HepG2 (cell line): ENCODE measurements at regions not wholly inside any gene's neighbourhood (a gene's known extent, or its start where the extent isn't known, plus 50 kb on each side); places are given as distances from the start of the nearest gene placed in this dataset.

ENCODE experiments used
- ATAC-seq: fragments of 200-7000 bp; cut with Tn5 transposase; 3 replicates; pipeline ENCODE4 v1.9.1; 2020; ENCODE audit warnings: mild to moderate bottlenecking, moderate library complexity
- BruUV-seq: library from RNA; stranded (reverse); fragments of 400-500 nt; replicated peaks from 2 replicates; lab custom pipeline; 2021; lab: Mats Ljungman, UMichigan
- CTCF ChIA-PET: fragments of 300-600 bp; formaldehyde crosslinking; extraction: SDS; loops from one replicate; lab custom pipeline; 2021; ENCODE audit warnings: low total read pairs, inconsistent platforms, low intra/inter-chr PET ratio; lab: Yijun Ruan, JAX
- POLR2A ChIA-PET: fragments of 350-600 bp; sonication (Branson Sonifier 250); formaldehyde crosslinking; loops from one replicate; lab custom pipeline; 2020; ENCODE audit warnings: antibody characterized with exemption, inconsistent platforms; lab: Yijun Ruan, JAX
- DNase-seq: peaks from one replicate; pipeline ENCODE4 v3.0.0-alpha.2; 2015; ENCODE audit warnings: low spot score
- FAIRE-seq: peaks from 3 replicates; lab custom pipeline; 2011; peaks lifted over from hg19 to GRCh38; lab: Jason Lieb, UNC
- H2AFZ ChIP-seq: one replicate; pipeline ENCODE4 v1.6.1; 2011; ENCODE audit warnings: low read length, inconsistent platforms
- H3K27ac ChIP-seq: fragments of 300-600 bp; 3 replicates; pipeline ENCODE4 v1.8.0; 2011; ENCODE audit warnings: mixed run types, mild to moderate bottlenecking, mixed read lengths, low read length, inconsistent platforms; ENCODE audit not compliant: insufficient read depth; ENCODE audit errors: extremely low read length
- H3K27me3 ChIP-seq, 2 experiments: fragments of 200-600 bp in 1 of 2; 2 replicates in 1 of 2; 3 replicates in 1 of 2; pipeline versions ENCODE4 v1.6.0 to v1.8.0; 2011; ENCODE audit warnings: low read length in 2 of 2, mild to moderate bottlenecking in 2 of 2, moderate library complexity in 2 of 2, inconsistent platforms in 1 of 2; ENCODE audit not compliant: insufficient read depth in 2 of 2, control insufficient read depth in 1 of 2
- H3K36me3 ChIP-seq, 2 experiments: fragments of 200-600 bp in 1 of 2; replicated peaks in 1 of 2; 2 replicates in 1 of 2; 3 replicates in 1 of 2; pipeline versions ENCODE4 v1.5.1 to v1.8.0; 2011; ENCODE audit warnings: low read length in 2 of 2, inconsistent platforms in 1 of 2; ENCODE audit not compliant: insufficient read depth in 2 of 2, control insufficient read depth in 1 of 2
- H3K4me1 ChIP-seq: 2 replicates; pipeline ENCODE4 v1.5.1; 2012; ENCODE audit warnings: low read length, inconsistent platforms; ENCODE audit not compliant: insufficient read depth
- H3K4me2 ChIP-seq: 2 replicates; pipeline ENCODE4 v1.6.0; 2011; ENCODE audit warnings: low read depth, low read length, inconsistent platforms
- H3K4me3 ChIP-seq, 3 experiments: fragments of 200-600 bp in 1 of 3; sonication (generic), shearing (Covaris generic) in 1 of 3; replicated peaks in 1 of 3; 2 replicates each; pipeline ENCODE4 v1.5.1; 2011 to 2016; ENCODE audit warnings: low read length in 3 of 3, inconsistent platforms in 2 of 3, low read depth in 2 of 3, mild to moderate bottlenecking in 2 of 3, control low read depth in 1 of 3, mixed read lengths in 1 of 3; ENCODE audit not compliant: insufficient read depth in 1 of 3
- H3K79me2 ChIP-seq: one replicate; pipeline ENCODE4 v1.6.1; 2011; ENCODE audit warnings: low read length, inconsistent platforms; ENCODE audit not compliant: insufficient read depth
- H3K9ac ChIP-seq: 2 replicates; pipeline ENCODE4 v1.6.0; 2011; ENCODE audit warnings: mild to moderate bottlenecking, low read depth, low read length, inconsistent platforms; ENCODE audit not compliant: insufficient read depth
- H3K9me3 ChIP-seq: 2 replicates; pipeline ENCODE4 v1.5.1; 2012; ENCODE audit warnings: mild to moderate bottlenecking, low read length
- H4K20me1 ChIP-seq: 2 replicates; pipeline ENCODE4 v1.6.0; 2011; ENCODE audit warnings: inconsistent platforms, mild to moderate bottlenecking, low read length, moderate library complexity; ENCODE audit not compliant: insufficient read depth
- KDM2A ChIP-seq: sonication (generic); formaldehyde crosslinking; IDR thresholded peaks from 2 replicates; pipeline ENCODE4 v1.4.0; 2020; ENCODE audit warnings: low read depth, missing genetic modification reagents, borderline replicate concordance
- MAFK ChIP-seq, 2 experiments: IDR thresholded peaks in 1 of 2; conservative IDR thresholded peaks in 1 of 2; 2 replicates each; pipeline ENCODE4 v1.6.1; 2011; ENCODE audit warnings: improper control_type of control experiment in 2 of 2, low read length in 2 of 2
- ZNF609 ChIP-seq: sonication (generic); formaldehyde crosslinking; IDR thresholded peaks from 2 replicates; pipeline ENCODE4 v1.4.0; 2020; ENCODE audit warnings: mild to moderate bottlenecking, missing genetic modification reagents, borderline replicate concordance
- WGBS: methylation state at CpG from one replicate; pipeline ENCODE4 v1.1.6; 2017; ENCODE audit warnings: low lambda C conversion rate; 5-methylcytosine and 5-hydroxymethylcytosine counted together
- in situ Hi-C: cut with HindIII; loops from 2 replicates; pipeline ENCODE4 v1.10.0; 2017; ENCODE audit warnings: low pct_unique_long_range_greater_than_20kb; ENCODE audit not compliant: extremely low pct_ligation_motif_present
- intact Hi-C: fragments of 100-400 bp; cut with micrococcal nuclease; formaldehyde crosslinking; loops from one replicate; pipeline ENCODE4 v1.10.0; 2022; ENCODE audit not compliant: unreplicated experiment

DNA sequence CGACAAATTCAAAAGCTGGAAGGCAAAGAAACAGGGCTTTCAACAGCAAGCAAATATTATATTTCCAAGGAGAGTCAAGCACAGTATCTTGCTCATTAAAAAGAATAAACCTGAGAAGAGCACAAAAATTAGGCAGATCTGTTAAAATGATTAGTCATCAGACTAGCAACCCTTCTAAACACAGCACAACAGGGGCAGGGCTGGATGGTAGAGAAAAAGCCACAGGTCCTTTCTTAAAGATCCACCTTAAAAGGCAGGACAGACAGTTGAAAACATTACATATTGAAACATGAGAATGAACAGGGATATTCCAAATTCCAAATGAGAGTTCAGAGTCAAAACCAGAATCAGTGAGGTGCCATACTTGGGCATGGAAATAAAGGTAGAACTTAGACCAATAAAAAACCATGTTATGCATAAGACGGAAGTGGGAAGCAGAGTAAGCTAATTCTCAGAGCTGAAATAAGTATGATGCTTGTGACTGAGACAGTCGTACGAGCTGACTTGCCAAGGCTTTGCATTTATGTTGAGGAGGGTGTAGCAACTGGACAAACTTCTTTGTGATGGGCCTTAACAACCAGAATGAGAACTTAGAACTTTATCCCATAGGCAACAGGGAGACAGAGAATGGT lies 126.9 kb upstream of the FAM9B start (continued):
- no peak for TF ChIP-seq ZNF609 (CRISPR knock-in tag)

- FAIRE-seq (no peak), ATAC-seq (no peak), DNase-seq (no peak)
- in situ Hi-C loops, result no loop called here
- Histone ChIP-seq H3K36me3 (no peaks in the 10 kb centered on the region), H3K9ac (no peak overlapping the region), H3K27me3 (no peaks in the 10 kb centered on the region), H3K27ac (no peak overlapping the region), H3K4me2 (no peak overlapping the region)
- peak in 1 of 2 experiments; percentile 15; a peak in 1 of 4 replicates for TF ChIP-seq MAFK (conservative IDR thresholded peaks at IDR 0.05 in 1 of 2, IDR thresholded peaks at IDR 0.05 in 1 of 2; ENCODE audit: low read length in 2 of 2)
- TF ChIP-seq KDM2A, result no peak
- TF ChIP-seq, all 625 proteins: peak for 1
- CTCF ChIA-PET, result no interaction called here
- no peaks in the 10 kb centered on the region for H3K79me2 ChIP-seq
- POLR2A ChIA-PET, result no interaction called here
- intact Hi-C loops, result no loop called here
- no peaks in the 10 kb centered on the region for H3K4me1 ChIP-seq
- WGBS, result 0% methylated on average over 1 of the region's 3 CpGs
- H2AFZ ChIP-seq, result no peak overlapping the region
- no peaks in the 10 kb centered on the region for H4K20me1 ChIP-seq
- H3K4me3 ChIP-seq, result no peak overlapping the region
- no TSS peak for BruUV-seq
- H3K9me3 ChIP-seq, result no peaks in the 10 kb centered on the region
These were observed 128.8 kb upstream of the FAM9B start for GRCh38 chrX:9162698-9163097.
